Endothelial cell of umbilical vein (primary cell): ENCODE measurements at regions not wholly inside any gene's neighbourhood (a gene's known extent, or its start where the extent isn't known, plus 50 kb on each side); places are given as distances from the start of the nearest gene placed in this dataset.

ENCODE experiments used
- BruUV-seq: library from RNA; stranded (reverse); fragments of 400-500 nt; replicated peaks from 2 replicates; lab custom pipeline; 2021; lab: Mats Ljungman, UMichigan
- CTCF ChIA-PET: fragments of 300-600, 350-600 bp; sonication (Branson Sonifier 250); formaldehyde crosslinking; loops from one replicate; lab custom pipeline; 2021; ENCODE audit warnings: antibody characterized with exemption, inconsistent platforms; lab: Charles Lee
- POLR2A ChIA-PET: fragments of 300-600, 350-600 bp; sonication (Branson Sonifier 250); formaldehyde crosslinking; loops from one replicate; lab custom pipeline; 2021; ENCODE audit warnings: antibody characterized with exemption, inconsistent platforms; lab: Charles Lee
- DNase-seq: peaks from one replicate; pipeline ENCODE4 v3.0.0-alpha.2; 2011; ENCODE audit warnings: low read depth, low spot score
- FAIRE-seq: peaks from 2 replicates; lab custom pipeline; 2011; peaks lifted over from hg19 to GRCh38; lab: Jason Lieb, UNC
- H2AFZ ChIP-seq: 2 replicates; pipeline ENCODE4 v1.6.0; 2012; ENCODE audit warnings: low read depth, low read length, control low read depth, inconsistent platforms
- H3K27ac ChIP-seq: 2 replicates; pipeline ENCODE4 v1.5.1; 2011; ENCODE audit warnings: low read depth, mild to moderate bottlenecking, control low read depth, low read length, moderate library complexity; ENCODE audit not compliant: insufficient read depth
- H3K27me3 ChIP-seq, 2 experiments: 2 replicates each; pipeline versions ENCODE4 v1.6.0 to v1.6.1; 2011; ENCODE audit warnings: low read length in 2 of 2, mixed read lengths in 1 of 2; ENCODE audit not compliant: control insufficient read depth in 2 of 2, insufficient read depth in 2 of 2
- H3K36me3 ChIP-seq, 2 experiments: 2 replicates in 1 of 2; 3 replicates in 1 of 2; pipeline ENCODE4 v1.5.1; 2011; ENCODE audit warnings: low read length in 2 of 2, mild to moderate bottlenecking in 1 of 2, moderate library complexity in 1 of 2; ENCODE audit not compliant: control insufficient read depth in 2 of 2, insufficient read depth in 2 of 2; ENCODE audit errors: extremely low read depth in 1 of 2
- H3K4me1 ChIP-seq: 3 replicates; pipeline ENCODE4 v1.5.1; 2011; ENCODE audit warnings: mild to moderate bottlenecking, low read length; ENCODE audit not compliant: control insufficient read depth, insufficient read depth; ENCODE audit errors: extremely low read depth
- H3K4me2 ChIP-seq: 2 replicates; pipeline ENCODE4 v1.6.1; 2011; ENCODE audit warnings: low read length, control low read depth, mixed read lengths; ENCODE audit not compliant: insufficient read depth
- H3K4me3 ChIP-seq, 3 experiments: fragments of 200-600 bp in 1 of 3; sonication (generic), shearing (Covaris generic) in 1 of 3; replicated peaks in 1 of 3; 2 replicates each; pipeline ENCODE4 v1.5.1; 2011 to 2016; ENCODE audit warnings: control low read depth in 3 of 3, low read length in 3 of 3, mild to moderate bottlenecking in 2 of 3, inconsistent platforms in 1 of 3, low read depth in 1 of 3, moderate library complexity in 1 of 3; ENCODE audit not compliant: insufficient read depth in 1 of 3
- H3K79me2 ChIP-seq: 2 replicates; pipeline ENCODE4 v1.6.0; 2012; ENCODE audit warnings: low read length, inconsistent platforms; ENCODE audit not compliant: control insufficient read depth, insufficient read depth
- H3K9ac ChIP-seq: replicated peaks from 2 replicates; pipeline ENCODE3; 2011; ENCODE audit warnings: low read length, control low read depth; ENCODE audit not compliant: insufficient read depth; ENCODE audit errors: extremely low read depth
- H3K9me1 ChIP-seq: replicated peaks from 3 replicates; pipeline ENCODE4 v1.6.0; 2011; ENCODE audit warnings: mild to moderate bottlenecking, low read length; ENCODE audit not compliant: control insufficient read depth, insufficient read depth; ENCODE audit errors: extremely low read depth
- H3K9me3 ChIP-seq: replicated peaks from 2 replicates; pipeline ENCODE4 v1.5.1; 2012; ENCODE audit warnings: low read length, inconsistent platforms; ENCODE audit not compliant: control insufficient read depth, insufficient read depth
- H4K20me1 ChIP-seq: replicated peaks from 2 replicates; pipeline ENCODE3; 2011; ENCODE audit warnings: mild to moderate bottlenecking, low read length; ENCODE audit not compliant: control insufficient read depth, insufficient read depth; ENCODE audit errors: extremely low read depth
- EZH2 ChIP-seq: IDR thresholded peaks from 2 replicates; pipeline ENCODE4 v1.6.1; 2012; ENCODE audit warnings: borderline replicate concordance, low read depth, mild to moderate bottlenecking, moderate library complexity, low read length, inconsistent platforms; ENCODE audit not compliant: severe bottlenecking
- FOS ChIP-seq: IDR thresholded peaks from 2 replicates; pipeline ENCODE4 v1.6.1; 2011; ENCODE audit warnings: mild to moderate bottlenecking, low read length, moderate library complexity, borderline replicate concordance; ENCODE audit not compliant: insufficient read depth
- GATA2 ChIP-seq: IDR thresholded peaks from 2 replicates; pipeline ENCODE4 v1.7.0; 2011; ENCODE audit warnings: low read depth, mild to moderate bottlenecking, moderate library complexity, mixed read lengths, low read length; ENCODE audit not compliant: insufficient read length, insufficient read depth
- JUN ChIP-seq: IDR thresholded peaks from 2 replicates; pipeline ENCODE4 v1.6.1; 2011; ENCODE audit warnings: borderline replicate concordance, low read depth; ENCODE audit not compliant: insufficient read length, insufficient read depth
- MYC ChIP-seq: IDR thresholded peaks from one replicate; pipeline ENCODE4 v1.6.1; 2011; ENCODE audit warnings: mild to moderate bottlenecking, low read depth, low read length
- POLR2A ChIP-seq: IDR thresholded peaks from 2 replicates; pipeline ENCODE4 v1.6.1; 2012; ENCODE audit warnings: low read depth, mild to moderate bottlenecking, control low read depth, low read length
- POLR2AphosphoS5 ChIP-seq: IDR thresholded peaks from 2 replicates; pipeline ENCODE4 v1.6.1; 2012; ENCODE audit warnings: low read depth, mild to moderate bottlenecking, control low read depth, low read length, moderate library complexity; ENCODE audit not compliant: insufficient read depth
- dilution Hi-C: fragments of 300-500 bp; cut with MboI; formaldehyde crosslinking; loops from one replicate; pipeline ENCODE4 v1.15.0; 2019; ENCODE audit warnings: low sequenced_read_pairs; ENCODE audit not compliant: extremely low pct_ligation_motif_present
- intact Hi-C: fragments of 100-400 bp; cut with micrococcal nuclease; formaldehyde crosslinking; loops from one replicate; pipeline ENCODE4 v1.10.0; 2022
- TF ChIP-seq, protein P1 (sequence below): IDR thresholded peaks from 2 replicates; pipeline ENCODE4 v1.6.1; 2011; ENCODE audit not compliant: insufficient read depth, insufficient read length
- TF ChIP-seq, protein P2 (sequence below), 2 donors: IDR thresholded peaks; 1 replicate in 1 of 2; 2 replicates in 1 of 2; pipeline ENCODE4 v1.5.1; 2011; ENCODE audit warnings: low read length in 2 of 2, mild to moderate bottlenecking in 2 of 2, moderate library complexity in 2 of 2, control low read depth in 1 of 2, inconsistent platforms in 1 of 2, low read depth in 1 of 2; ENCODE audit not compliant: insufficient read depth in 1 of 2; ENCODE audit errors: extremely low read depth in 1 of 2

DNA sequence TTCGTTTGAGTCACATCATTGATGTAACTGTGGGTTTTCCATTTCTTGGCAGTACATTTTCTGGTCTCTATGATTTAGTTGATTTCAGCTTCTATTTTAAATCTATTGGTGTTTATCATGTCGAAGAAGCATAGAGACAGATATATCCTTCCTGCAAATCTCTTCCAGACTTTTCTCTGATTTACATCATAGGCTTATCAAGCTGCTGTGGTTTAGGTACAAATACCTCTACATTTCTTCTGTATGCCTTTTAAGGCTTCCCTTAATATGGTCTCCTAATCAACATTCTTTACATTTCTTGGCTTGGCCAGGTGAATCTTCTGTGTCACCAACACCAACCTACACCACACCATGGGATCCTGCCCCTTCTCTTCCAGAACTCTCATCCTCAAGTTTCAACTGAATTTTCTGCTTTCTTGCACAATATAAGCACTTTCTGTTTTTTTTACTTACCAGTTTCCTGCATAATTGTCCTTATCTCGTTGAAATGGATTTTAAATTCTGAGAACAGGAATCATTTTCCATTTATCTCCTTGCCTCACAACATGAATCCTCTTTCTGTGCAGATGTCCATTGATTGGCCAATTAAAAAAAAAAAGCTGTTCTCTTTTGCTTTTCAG, 626.9 kb downstream of the ANKRD50 start:
- Histone ChIP-seq H3K9ac (no peak overlapping the region), H2AFZ (no peak overlapping the region), H3K4me3 (no peak overlapping the region), H3K27me3 (no peaks in the 10 kb centered on the region), H4K20me1 (no peaks in the 10 kb centered on the region), H3K9me3 (no peaks in the 10 kb centered on the region), H3K79me2 (no peaks in the 10 kb centered on the region), H3K27ac (no peak overlapping the region), H3K4me2 (no peak overlapping the region), H3K9me1 (no peaks in the 10 kb centered on the region), H3K36me3 (no peaks in the 10 kb centered on the region), H3K4me1 (no peaks in the 10 kb centered on the region)
- no TSS peak for BruUV-seq
- CTCF ChIA-PET = interaction anchor here (0.5 to 1.1 kb wide), 2 partner anchors 12 to 14 kb away, joined by 3 read pairs; no protein-coding TSS in a partner anchor
- dilution Hi-C loops (no loop called here), intact Hi-C loops (no loop called here)
- POLR2A ChIA-PET = no interaction called here
- FAIRE-seq (no peak), DNase-seq (no peak)
- TF ChIP-seq FOS (no peak), EZH2 (no peak), MYC (no peak), POLR2AphosphoS5 (no peak), GATA2 (no peak), JUN (no peak), POLR2A (no peak)
- TF ChIP-seq, protein P1, sequence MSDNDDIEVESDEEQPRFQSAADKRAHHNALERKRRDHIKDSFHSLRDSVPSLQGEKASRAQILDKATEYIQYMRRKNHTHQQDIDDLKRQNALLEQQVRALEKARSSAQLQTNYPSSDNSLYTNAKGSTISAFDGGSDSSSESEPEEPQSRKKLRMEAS = no peak
- TF ChIP-seq, protein P2, sequence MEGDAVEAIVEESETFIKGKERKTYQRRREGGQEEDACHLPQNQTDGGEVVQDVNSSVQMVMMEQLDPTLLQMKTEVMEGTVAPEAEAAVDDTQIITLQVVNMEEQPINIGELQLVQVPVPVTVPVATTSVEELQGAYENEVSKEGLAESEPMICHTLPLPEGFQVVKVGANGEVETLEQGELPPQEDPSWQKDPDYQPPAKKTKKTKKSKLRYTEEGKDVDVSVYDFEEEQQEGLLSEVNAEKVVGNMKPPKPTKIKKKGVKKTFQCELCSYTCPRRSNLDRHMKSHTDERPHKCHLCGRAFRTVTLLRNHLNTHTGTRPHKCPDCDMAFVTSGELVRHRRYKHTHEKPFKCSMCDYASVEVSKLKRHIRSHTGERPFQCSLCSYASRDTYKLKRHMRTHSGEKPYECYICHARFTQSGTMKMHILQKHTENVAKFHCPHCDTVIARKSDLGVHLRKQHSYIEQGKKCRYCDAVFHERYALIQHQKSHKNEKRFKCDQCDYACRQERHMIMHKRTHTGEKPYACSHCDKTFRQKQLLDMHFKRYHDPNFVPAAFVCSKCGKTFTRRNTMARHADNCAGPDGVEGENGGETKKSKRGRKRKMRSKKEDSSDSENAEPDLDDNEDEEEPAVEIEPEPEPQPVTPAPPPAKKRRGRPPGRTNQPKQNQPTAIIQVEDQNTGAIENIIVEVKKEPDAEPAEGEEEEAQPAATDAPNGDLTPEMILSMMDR (IDR thresholded peaks at IDR 0.05; ENCODE audit: extremely low read depth in 1 of 2, insufficient read depth in 1 of 2, low read depth in 1 of 2, low read length in 2 of 2) = no peak
